Ascending aorta (tissue), 2 donors: ENCODE measurements at regions not wholly inside any gene's neighbourhood (a gene's known extent, or its start where the extent isn't known, plus 50 kb on each side); places are given as distances from the start of the nearest gene placed in this dataset.

ENCODE experiments used
- DNase-seq, 2 donors: peaks; one replicate each; pipeline ENCODE4 v3.0.0-alpha.2; 2019; ENCODE audit warnings: low spot score in 2 of 2
- H3K27ac ChIP-seq, 2 donors: fragments of 200-600 bp; sonication (generic); one replicate each; pipeline ENCODE4 v1.5.1; 2016 to 2017; ENCODE audit warnings: mild to moderate bottlenecking in 1 of 2
- H3K27me3 ChIP-seq: fragments of 200-600 bp; sonication (generic); one replicate; pipeline ENCODE4 v1.5.1; 2017
- H3K36me3 ChIP-seq, 2 donors: fragments of 200-600 bp; sonication (generic); one replicate each; pipeline ENCODE4 v1.5.1; 2016
- H3K4me1 ChIP-seq, 2 donors: fragments of 200-600 bp; sonication (generic); one replicate each; pipeline ENCODE4 v1.5.1; 2016 to 2017; ENCODE audit warnings: mild to moderate bottlenecking in 1 of 2
- H3K4me3 ChIP-seq, 2 donors: fragments of 200-600 bp; sonication (generic); one replicate each; pipeline ENCODE4 v1.5.1; 2016 to 2017; ENCODE audit warnings: mild to moderate bottlenecking in 1 of 2
- H3K9me3 ChIP-seq, 2 donors: fragments of 200-600 bp; sonication (generic); one replicate each; pipeline ENCODE4 v1.5.1; 2016
- CTCF ChIP-seq, 3 experiments: fragments of 200-600 bp in 2 of 3; fragments of 450-650 bp in 1 of 3; sonication (generic) in 2 of 3; IDR thresholded peaks; one replicate each; pipeline ENCODE4 v1.5.1; 2016 to 2019; ENCODE audit warnings: antibody characterized with exemption in 3 of 3, mild to moderate bottlenecking in 1 of 3, moderate library complexity in 1 of 3
- intact Hi-C: fragments of 100-400 bp; cut with DNase I; formaldehyde crosslinking; loops from one replicate; pipeline ENCODE4 v1.15.1; 2023

GRCh38 chr4:128347930-128348660 is 60.5 kb upstream of the PGRMC2 start:
- no peaks in the 10 kb centered on the region for H3K36me3 ChIP-seq
- peaks cover 0 to 3% of the 10 kb centered on the region in 2 donors for H3K4me1 ChIP-seq
- H3K4me3 ChIP-seq: no peak overlapping the region
- no peak for TF ChIP-seq CTCF (IDR thresholded peaks at IDR 0.05)
- no peak overlapping the region for H3K27ac ChIP-seq
- intact Hi-C loops: no loop called here
- H3K27me3 ChIP-seq: no peaks in the 10 kb centered on the region
- DNase-seq: no peak
- no peaks in the 10 kb centered on the region for H3K9me3 ChIP-seq

- Histone ChIP-seq H3K36me3 (no peaks in the 10 kb centered on the region), H3K9me3 (no peaks in the 10 kb centered on the region), H3K4me1 (peaks cover 0 to 3% of the 10 kb centered on the region in 2 donors), H3K27ac (no peak overlapping the region), H3K27me3 (no peaks in the 10 kb centered on the region), H3K4me3 (no peak overlapping the region)
- no peak for TF ChIP-seq CTCF (IDR thresholded peaks at IDR 0.05)
- no peak for DNase-seq
- intact Hi-C loops: no loop called here
Measured at GRCh38 chr4:128347175-128347868, 59.7 kb upstream of the PGRMC2 start.

GRCh38 chr4:128346054-128346716 is 58.6 kb upstream of the PGRMC2 start:
- TF ChIP-seq CTCF (IDR thresholded peaks at IDR 0.05): no peak

GRCh38 chr4:128345650-128346049 is 58.0 kb upstream of the PGRMC2 start:
- peaks cover 0 to 3% of the 10 kb centered on the region in 2 donors for H3K4me1 ChIP-seq
- no peak for TF ChIP-seq CTCF (IDR thresholded peaks at IDR 0.05)
- H3K9me3 ChIP-seq: no peaks in the 10 kb centered on the region
- intact Hi-C loops: no loop called here
- no peak overlapping the region for H3K27ac ChIP-seq
- no peaks in the 10 kb centered on the region for H3K27me3 ChIP-seq
- no peak for DNase-seq
- no peak overlapping the region for H3K4me3 ChIP-seq
- H3K36me3 ChIP-seq: no peaks in the 10 kb centered on the region

More at GRCh38 chr4:128346054-128346716, 58.6 kb upstream of the PGRMC2 start:
- DNase-seq: no peak
- intact Hi-C loops: no loop called here
- H3K36me3 ChIP-seq: no peaks in the 10 kb centered on the region
- H3K4me1 ChIP-seq: peaks cover 0 to 3% of the 10 kb centered on the region in 2 donors
- H3K9me3 ChIP-seq: no peaks in the 10 kb centered on the region
- H3K27me3 ChIP-seq: no peaks in the 10 kb centered on the region
- no peak overlapping the region for H3K4me3 ChIP-seq
- H3K27ac ChIP-seq: no peak overlapping the region

GRCh38 chr4:128342762-128343161 is 55.1 kb upstream of the PGRMC2 start:
- no peak overlapping the region for H3K4me3 ChIP-seq
- H3K36me3 ChIP-seq: no peaks in the 10 kb centered on the region
- no peaks in the 10 kb centered on the region for H3K9me3 ChIP-seq
- DNase-seq: no peak
- H3K27ac ChIP-seq: no peak overlapping the region
- peaks cover 0 to 3% of the 10 kb centered on the region in 2 donors for H3K4me1 ChIP-seq
- intact Hi-C loops: no loop called here
- TF ChIP-seq CTCF (IDR thresholded peaks at IDR 0.05): no peak
- H3K27me3 ChIP-seq: no peaks in the 10 kb centered on the region
